OCI-LY7 (cell line): ENCODE measurements at regions not wholly inside any gene's neighbourhood (a gene's known extent, or its start where the extent isn't known, plus 50 kb on each side); places are given as distances from the start of the nearest gene placed in this dataset.

Experiments
- CTCF ChIP-seq: fragments of 200-600 bp; sonication (generic); conservative IDR thresholded peaks from 2 replicates; pipeline ENCODE4 v1.5.1; 2014; ENCODE audit warnings: mild to moderate bottlenecking, antibody characterized with exemption, low read length, moderate library complexity, mixed read lengths
- EZH2phosphoT487 ChIP-seq: fragments of 200-600 bp; sonication (generic); IDR thresholded peaks from 2 replicates; pipeline ENCODE4 v1.6.1; 2018; ENCODE audit warnings: low read depth, borderline replicate concordance, mild to moderate bottlenecking, mixed run types, antibody characterized with exemption, low read length, moderate library complexity, mixed read lengths

GRCh38 chrX:129361576-129361975, 161.7 kb downstream of the SMARCA1 start:
- TF ChIP-seq CTCF: no peak
- no peak for TF ChIP-seq EZH2phosphoT487
